ENCODE measurements at regions not wholly inside any gene's neighbourhood (a gene's known extent, or its start where the extent isn't known, plus 50 kb on each side); places are given as distances from the start of the nearest gene placed in this dataset.

DNA sequence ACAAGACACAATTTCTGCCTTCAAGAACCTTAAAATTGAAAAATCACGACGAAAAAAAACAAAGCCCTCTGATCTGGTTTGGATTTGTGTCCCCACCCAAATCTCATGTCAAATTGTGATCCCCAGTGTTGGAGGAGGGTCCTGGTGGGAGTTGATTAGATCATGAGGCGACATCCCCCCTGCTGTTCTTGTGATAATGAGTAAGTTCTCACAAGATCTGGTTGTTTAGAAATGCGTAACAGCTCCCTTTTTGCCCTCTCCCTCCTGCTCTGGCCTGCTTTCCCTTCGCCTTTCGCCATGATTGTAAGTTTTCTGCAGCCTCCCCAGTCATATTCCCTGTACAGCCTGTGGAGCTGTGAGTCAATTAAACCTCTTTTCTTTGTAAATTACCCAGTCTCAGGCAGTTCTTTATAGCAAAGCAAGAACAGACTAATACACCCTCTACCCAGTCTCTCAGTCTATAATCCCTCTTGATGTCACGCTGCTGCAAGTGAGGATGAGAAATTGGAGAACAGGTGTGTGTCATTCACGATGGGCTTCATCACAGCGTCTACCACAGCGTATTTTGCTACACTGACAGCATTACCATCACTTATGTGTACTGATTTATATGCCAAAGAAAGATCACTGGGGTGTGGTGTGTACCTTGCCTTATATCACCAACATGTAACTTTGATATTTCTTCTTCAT lies 330.7 kb downstream of the MTX2 start:
- Histone ChIP-seq H3K27ac (no peak overlapping the region), H3K9me3 (no peaks in the 10 kb centered on the region), H3K4me3 (no peak overlapping the region), H3K36me3 (no peaks in the 10 kb centered on the region), H3K27me3 (replicated peaks; ENCODE audit: insufficient read depth) (no peaks in the 10 kb centered on the region), H3K4me1 (ENCODE audit: control insufficient read depth in 1 of 2, low read depth in 2 of 2) (peaks cover 0 to 5% of the 10 kb centered on the region in 2 donors)
- TF ChIP-seq, protein P1, sequence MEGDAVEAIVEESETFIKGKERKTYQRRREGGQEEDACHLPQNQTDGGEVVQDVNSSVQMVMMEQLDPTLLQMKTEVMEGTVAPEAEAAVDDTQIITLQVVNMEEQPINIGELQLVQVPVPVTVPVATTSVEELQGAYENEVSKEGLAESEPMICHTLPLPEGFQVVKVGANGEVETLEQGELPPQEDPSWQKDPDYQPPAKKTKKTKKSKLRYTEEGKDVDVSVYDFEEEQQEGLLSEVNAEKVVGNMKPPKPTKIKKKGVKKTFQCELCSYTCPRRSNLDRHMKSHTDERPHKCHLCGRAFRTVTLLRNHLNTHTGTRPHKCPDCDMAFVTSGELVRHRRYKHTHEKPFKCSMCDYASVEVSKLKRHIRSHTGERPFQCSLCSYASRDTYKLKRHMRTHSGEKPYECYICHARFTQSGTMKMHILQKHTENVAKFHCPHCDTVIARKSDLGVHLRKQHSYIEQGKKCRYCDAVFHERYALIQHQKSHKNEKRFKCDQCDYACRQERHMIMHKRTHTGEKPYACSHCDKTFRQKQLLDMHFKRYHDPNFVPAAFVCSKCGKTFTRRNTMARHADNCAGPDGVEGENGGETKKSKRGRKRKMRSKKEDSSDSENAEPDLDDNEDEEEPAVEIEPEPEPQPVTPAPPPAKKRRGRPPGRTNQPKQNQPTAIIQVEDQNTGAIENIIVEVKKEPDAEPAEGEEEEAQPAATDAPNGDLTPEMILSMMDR (IDR thresholded peaks at IDR 0.05): no peak
- DNase-seq (ENCODE audit: low spot score) (no peak), ATAC-seq (ENCODE audit: insufficient number of reproducible peaks, low FRiP score, low read depth) (no peak)

DNA sequence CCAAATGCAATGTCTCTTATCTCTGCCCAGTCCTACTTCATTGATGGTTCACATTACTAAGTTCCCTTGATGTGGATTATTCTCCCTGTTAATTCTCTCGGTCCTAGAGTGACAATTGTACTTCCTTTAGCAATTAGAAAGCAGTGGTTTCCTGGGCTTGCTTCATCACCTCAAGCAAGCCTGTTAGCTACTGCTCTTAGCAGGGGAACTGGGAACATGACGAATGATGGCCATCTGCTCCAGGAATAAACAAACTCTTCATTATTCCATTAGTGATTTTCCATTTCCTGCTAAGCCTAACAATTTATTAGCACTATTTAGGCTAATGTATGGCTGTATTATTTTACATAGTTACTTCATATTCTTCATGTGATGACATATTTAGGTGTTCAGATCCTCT lies 331.8 kb downstream of the MTX2 start:
- H3K4me3 ChIP-seq: no peak overlapping the region
- H3K36me3 ChIP-seq: no peaks in the 10 kb centered on the region
- H3K27ac ChIP-seq: no peak overlapping the region
- no peaks in the 10 kb centered on the region for H3K27me3 ChIP-seq (replicated peaks; ENCODE audit: insufficient read depth)
- peaks cover 0 to under 1% of the 10 kb centered on the region in 2 donors for H3K4me1 ChIP-seq (ENCODE audit: control insufficient read depth in 1 of 2, low read depth in 2 of 2)
- no peak for ATAC-seq (ENCODE audit: insufficient number of reproducible peaks, low FRiP score, low read depth)
- TF ChIP-seq, protein P1 (IDR thresholded peaks at IDR 0.05): no peak
- H3K9me3 ChIP-seq: no peaks in the 10 kb centered on the region
- DNase-seq (ENCODE audit: low spot score): no peak

DNA sequence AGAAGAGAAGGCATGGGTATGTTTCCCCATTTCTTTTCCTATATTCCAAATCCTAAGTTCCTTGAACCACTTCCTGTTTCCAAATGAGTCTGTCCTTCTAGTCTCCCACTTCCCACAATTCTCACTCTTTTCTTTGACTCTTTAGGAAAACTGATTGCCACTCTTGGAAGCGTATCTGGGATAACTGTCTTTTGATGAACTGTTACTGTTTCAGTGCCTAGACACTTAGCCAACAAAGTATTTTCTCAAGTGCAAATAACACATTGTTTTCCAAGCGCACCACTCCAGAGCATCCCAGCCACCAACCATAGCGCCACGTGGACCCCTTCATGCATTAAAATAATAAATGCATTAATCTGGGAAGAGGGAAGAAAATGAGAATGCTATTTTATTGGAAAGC lies 342.8 kb downstream of the MTX2 start:
- ATAC-seq (ENCODE audit: insufficient number of reproducible peaks, low FRiP score, low read depth): no peak

DNA sequence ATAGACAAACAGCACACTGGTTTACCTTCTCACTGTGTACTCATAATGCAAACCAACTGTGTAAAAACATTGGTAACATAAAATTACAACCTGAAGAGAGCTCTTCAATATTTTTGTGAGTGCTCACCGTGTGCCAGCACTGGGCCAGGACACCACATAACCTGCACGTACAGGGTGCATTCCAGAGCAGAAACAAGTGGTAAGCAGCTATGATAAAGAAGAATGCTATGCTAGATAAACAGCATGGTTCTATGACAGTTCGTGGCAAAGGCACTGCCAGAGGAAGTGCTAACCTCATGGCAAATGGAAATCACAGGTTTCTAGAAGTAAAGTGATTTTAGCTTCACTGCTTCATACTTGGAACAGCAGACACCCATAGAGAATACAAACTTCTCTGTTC lies 343.5 kb downstream of the MTX2 start:
- no peak for ATAC-seq (ENCODE audit: insufficient number of reproducible peaks, low FRiP score, low read depth)
- Histone ChIP-seq H3K27ac (no peak overlapping the region), H3K36me3 (no peaks in the 10 kb centered on the region), H3K27me3 (replicated peaks; ENCODE audit: insufficient read depth) (no peaks in the 10 kb centered on the region), H3K4me1 (ENCODE audit: control insufficient read depth in 1 of 2, low read depth in 2 of 2) (no peaks in the 10 kb centered on the region), H3K4me3 (no peak overlapping the region), H3K9me3 (no peaks in the 10 kb centered on the region)
- TF ChIP-seq, protein P1 (IDR thresholded peaks at IDR 0.05): no peak
- no peak for DNase-seq (ENCODE audit: low spot score)

More for the DNA sequence above, 342.8 kb downstream of the MTX2 start:
- Histone ChIP-seq H3K27me3 (replicated peaks; ENCODE audit: insufficient read depth) (no peaks in the 10 kb centered on the region), H3K9me3 (no peaks in the 10 kb centered on the region), H3K36me3 (no peaks in the 10 kb centered on the region), H3K27ac (no peak overlapping the region), H3K4me1 (ENCODE audit: control insufficient read depth in 1 of 2, low read depth in 2 of 2) (no peaks in the 10 kb centered on the region), H3K4me3 (no peak overlapping the region)
- TF ChIP-seq, protein P1 (IDR thresholded peaks at IDR 0.05): no peak
- no peak for DNase-seq (ENCODE audit: low spot score)

DNA sequence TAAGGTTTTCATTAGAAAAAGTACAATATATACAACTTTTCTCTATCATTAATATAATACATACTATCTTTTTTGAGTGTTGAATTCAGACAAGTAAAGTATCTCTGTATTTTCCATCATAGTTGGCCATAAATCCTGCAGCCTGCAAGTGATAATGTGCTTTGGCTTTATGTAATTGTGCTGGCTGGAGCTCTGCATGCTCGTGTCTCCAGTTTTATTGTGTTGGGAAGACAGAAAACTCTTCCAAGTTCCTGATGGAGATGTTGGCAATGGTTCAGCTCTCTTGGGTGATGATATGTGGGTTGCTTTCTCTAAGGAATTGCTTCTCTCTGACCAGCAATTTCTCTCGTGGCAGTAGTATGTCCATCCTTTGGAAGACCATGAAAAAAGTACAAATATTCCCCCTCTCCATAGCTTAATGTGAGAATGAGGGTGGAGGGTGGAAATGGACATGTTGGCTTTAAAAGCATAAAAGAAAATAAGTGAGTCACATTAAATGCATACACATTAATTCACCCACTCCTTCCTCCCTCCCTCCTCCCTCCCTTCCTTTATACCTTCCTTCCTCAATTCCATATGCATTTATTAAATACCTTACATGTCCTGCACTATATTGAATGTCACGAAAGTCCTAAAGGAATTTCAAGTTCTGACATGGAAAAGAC lies 344.2 kb downstream of the MTX2 start:
- DNase-seq (ENCODE audit: low spot score): no peak
- no peak overlapping the region for H3K27ac ChIP-seq
- H3K4me3 ChIP-seq: no peak overlapping the region
- H3K36me3 ChIP-seq: no peaks in the 10 kb centered on the region
- TF ChIP-seq, protein P1 (IDR thresholded peaks at IDR 0.05): no peak
- H3K4me1 ChIP-seq (ENCODE audit: control insufficient read depth in 1 of 2, low read depth in 2 of 2): no peaks in the 10 kb centered on the region
- no peak for ATAC-seq (ENCODE audit: insufficient number of reproducible peaks, low FRiP score, low read depth)
- H3K27me3 ChIP-seq (replicated peaks; ENCODE audit: insufficient read depth): no peaks in the 10 kb centered on the region
- no peaks in the 10 kb centered on the region for H3K9me3 ChIP-seq

All from thoracic aorta (tissue), 2 donors.